ENCODE measurements at regions not wholly inside any gene's neighbourhood (a gene's known extent, or its start where the extent isn't known, plus 50 kb on each side); places are given as distances from the start of the nearest gene placed in this dataset.

GRCh38 chr1:72586023-72586685 is 303.8 kb upstream of the NEGR1 start:
- ChIA-PET POLR2A (no interaction called here), CTCF (no interaction called here)
- Histone ChIP-seq H3K4me1 (no peaks in the 10 kb centered on the region), H3K27ac (no peak overlapping the region), H3K9me3 (no peaks in the 10 kb centered on the region), H3K4me2 (no peak overlapping the region), H3K4me3 (no peak overlapping the region)
- 3% methylated on average over 8 of the region's 8 CpGs for WGBS (ENCODE audit: missing lambda C conversion rate)
- ATAC-seq (no peak), DNase-seq (ENCODE audit: low read depth in 1 of 2, low spot score in 1 of 2) (no peak), FAIRE-seq (no peak)
- no peak for TF ChIP-seq CBX2 (IDR thresholded peaks at IDR 0.05; ENCODE audit: borderline replicate concordance, low read depth)
- no peak for TF ChIP-seq CHD4 (IDR thresholded peaks at IDR 0.05; ENCODE audit: borderline replicate concordance)
- TF ChIP-seq POLR2A (IDR thresholded peaks at IDR 0.05; ENCODE audit: low read length) = no peak
- TF ChIP-seq BHLHE40 (IDR thresholded peaks at IDR 0.05; ENCODE audit: low read depth, low read length) = no peak
- no peak for TF ChIP-seq ZSCAN20 (CRISPR knock-in tag; IDR thresholded peaks at IDR 0.05)
- no peak for TF ChIP-seq PBX3 (IDR thresholded peaks at IDR 0.05)
- TF ChIP-seq ZFP36 (IDR thresholded peaks at IDR 0.05; ENCODE audit: borderline replicate concordance, partially characterized antibody) = no peak
- TF ChIP-seq TP53 (CRISPR knock-in tag; IDR thresholded peaks at IDR 0.05) = no peak
- TF ChIP-seq KDM5A (IDR thresholded peaks at IDR 0.05) = no peak
- no peak for TF ChIP-seq CHD2 (IDR thresholded peaks at IDR 0.05; ENCODE audit: low read length, partially characterized antibody)
- TF ChIP-seq HOXA7 (CRISPR knock-in tag; IDR thresholded peaks at IDR 0.05) = no peak
- TF ChIP-seq MAFK (IDR thresholded peaks at IDR 0.05; ENCODE audit: partially characterized antibody) = no peak
- no peak for TF ChIP-seq POLR2AphosphoS2 (conservative IDR thresholded peaks at IDR 0.05; ENCODE audit: low read length)
- TF ChIP-seq FOXS1 (CRISPR knock-in tag; IDR thresholded peaks at IDR 0.05) = no peak
- TF ChIP-seq RFX5 (IDR thresholded peaks at IDR 0.05) = no peak
- no peak for TF ChIP-seq EHMT2 (IDR thresholded peaks at IDR 0.05; ENCODE audit: low read depth)
- TF ChIP-seq RARB (CRISPR knock-in tag; IDR thresholded peaks at IDR 0.05) = no peak
- no peak for TF ChIP-seq CTCF (IDR thresholded peaks at IDR 0.05)
- no peak for TF ChIP-seq FOSB (CRISPR knock-in tag; IDR thresholded peaks at IDR 0.05)
- TF ChIP-seq EHF (CRISPR knock-in tag; IDR thresholded peaks at IDR 0.05) = no peak

- Histone ChIP-seq H3K9me3 (no peaks in the 10 kb centered on the region), H3K4me3 (no peak overlapping the region), H3K27ac (no peak overlapping the region), H3K4me1 (no peaks in the 10 kb centered on the region), H3K4me2 (no peak overlapping the region)
- CTCF ChIA-PET = no interaction called here
- POLR2A ChIA-PET = no interaction called here
- no peak for FAIRE-seq
- ATAC-seq = no peak
- 5% methylated on average over 2 of the region's 2 CpGs for WGBS (ENCODE audit: missing lambda C conversion rate)
- no peak for DNase-seq (ENCODE audit: low read depth in 1 of 2, low spot score in 1 of 2)
- TF ChIP-seq NFE2L2 (conservative IDR thresholded peaks at IDR 0.05; ENCODE audit: low read length) (no peak), TP53 (CRISPR knock-in tag; IDR thresholded peaks at IDR 0.05) (no peak), HOXB13 (CRISPR knock-in tag; IDR thresholded peaks at IDR 0.05; ENCODE audit: low read depth) (no peak)
These were observed 297.3 kb upstream of the NEGR1 start for GRCh38 chr1:72579629-72580028.

GRCh38 chr1:72570815-72571214 is 288.5 kb upstream of the NEGR1 start:
- ATAC-seq = no peak
- POLR2A ChIA-PET = no interaction called here
- Histone ChIP-seq H3K27ac (no peak overlapping the region), H3K4me2 (no peak overlapping the region), H3K9me3 (no peaks in the 10 kb centered on the region), H3K4me1 (no peaks in the 10 kb centered on the region), H3K4me3 (no peak overlapping the region)
- CTCF ChIA-PET = no interaction called here
- no peak for DNase-seq (ENCODE audit: low read depth in 1 of 2, low spot score in 1 of 2)
- no peak for FAIRE-seq
- WGBS (ENCODE audit: missing lambda C conversion rate) = 0% methylated on average over 2 of the region's 2 CpGs
- TF ChIP-seq HDAC2 (IDR thresholded peaks at IDR 0.05) = no peak
